IMR-90 (cell line): ENCODE measurements at regions not wholly inside any gene's neighbourhood (a gene's known extent, or its start where the extent isn't known, plus 50 kb on each side); places are given as distances from the start of the nearest gene placed in this dataset.

Experiments used
- ATAC-seq: fragments of 200-7000 bp; cut with Tn5 transposase; 2 replicates; pipeline ENCODE4 v1.9.1; 2020; ENCODE audit warnings: low read depth, mild to moderate bottlenecking, moderate library complexity
- BruUV-seq: library from RNA; stranded (reverse); fragments of 400-500 nt; replicated peaks from 2 replicates; lab custom pipeline; 2021; lab: Mats Ljungman, UMichigan
- CTCF ChIA-PET: fragments of 300-600 bp; formaldehyde crosslinking; extraction: SDS; loops from one replicate; lab custom pipeline; 2021; ENCODE audit warnings: antibody characterized with exemption; lab: Yijun Ruan, JAX
- POLR2A ChIA-PET: fragments of 300-600 bp; sonication (Branson Sonifier 250); formaldehyde crosslinking; loops from one replicate; lab custom pipeline; 2022; ENCODE audit warnings: antibody characterized with exemption; ENCODE audit not compliant: unreplicated experiment; lab: Charles Lee
- DNase-seq: peaks from one replicate; pipeline ENCODE4 v3.0.0; 2013
- H2AFZ ChIP-seq: replicated peaks from 2 replicates; pipeline ENCODE3; 2013; ENCODE audit warnings: low read length, mild to moderate bottlenecking; ENCODE audit not compliant: poor library complexity
- H2AK5ac ChIP-seq: 2 replicates; pipeline ENCODE4 v1.6.1; 2013; ENCODE audit warnings: low read depth, low read length, inconsistent platforms
- H2AK9ac ChIP-seq: replicated peaks from 2 replicates; pipeline ENCODE3; 2013; ENCODE audit warnings: mild to moderate bottlenecking, low read depth, low read length, moderate library complexity; ENCODE audit not compliant: poor library complexity
- H2BK120ac ChIP-seq: 2 replicates; pipeline ENCODE4 v1.6.1; 2013; ENCODE audit warnings: low read depth, low read length, inconsistent platforms
- H2BK15ac ChIP-seq: 3 replicates; pipeline ENCODE4 v1.6.1; 2013; ENCODE audit warnings: low read depth, low read length, inconsistent platforms
- H2BK20ac ChIP-seq: 2 replicates; pipeline ENCODE4 v1.6.1; 2013; ENCODE audit warnings: low read depth, mild to moderate bottlenecking, inconsistent platforms, low read length, moderate library complexity
- H2BK5ac ChIP-seq: 2 replicates; pipeline ENCODE4 v1.6.1; 2013; ENCODE audit warnings: mild to moderate bottlenecking, low read depth, low read length, inconsistent platforms; ENCODE audit not compliant: poor library complexity, severe bottlenecking
- H3K14ac ChIP-seq: replicated peaks from 2 replicates; pipeline ENCODE4 v1.6.1; 2013; ENCODE audit warnings: low read depth, low read length, inconsistent platforms
- H3K18ac ChIP-seq: 2 replicates; pipeline ENCODE4 v1.6.1; 2013; ENCODE audit warnings: low read depth, low read length, control low read depth
- H3K23ac ChIP-seq: 2 replicates; pipeline ENCODE4 v1.6.1; 2013; ENCODE audit warnings: low read depth, low read length, inconsistent platforms
- H3K27ac ChIP-seq: 2 replicates; pipeline ENCODE4 v1.5.1; 2013; ENCODE audit warnings: mild to moderate bottlenecking, control low read depth, low read length; ENCODE audit not compliant: insufficient read depth
- H3K27me3 ChIP-seq: 2 replicates; pipeline ENCODE4 v1.6.1; 2013; ENCODE audit warnings: low read length; ENCODE audit not compliant: control insufficient read depth, insufficient read depth
- H3K36me3 ChIP-seq: 2 replicates; pipeline ENCODE4 v1.6.1; 2013; ENCODE audit warnings: low read length, mixed read lengths; ENCODE audit not compliant: control insufficient read depth, insufficient read depth
- H3K4ac ChIP-seq: 2 replicates; pipeline ENCODE4 v1.6.1; 2013; ENCODE audit warnings: low read depth, low read length, inconsistent platforms
- H3K4me1 ChIP-seq: 2 replicates; pipeline ENCODE4 v1.6.1; 2013; ENCODE audit warnings: low read length, mixed read lengths; ENCODE audit not compliant: control insufficient read depth, insufficient read depth
- H3K4me2 ChIP-seq: 2 replicates; pipeline ENCODE4 v1.6.1; 2013; ENCODE audit warnings: low read depth, mild to moderate bottlenecking, control low read depth, low read length, moderate library complexity
- H3K4me3 ChIP-seq: 2 replicates; pipeline ENCODE4 v1.5.1; 2013; ENCODE audit warnings: low read depth, mild to moderate bottlenecking, control low read depth, low read length, moderate library complexity; ENCODE audit not compliant: insufficient read depth
- H3K56ac ChIP-seq: 2 replicates; pipeline ENCODE4 v1.6.1; 2013; ENCODE audit warnings: low read length, inconsistent platforms; ENCODE audit not compliant: insufficient read depth; ENCODE audit errors: extremely low read depth
- H3K79me1 ChIP-seq, 2 experiments: 2 replicates each; pipeline ENCODE4 v1.6.1; 2013; ENCODE audit warnings: low read length in 2 of 2, inconsistent platforms in 1 of 2, low read depth in 1 of 2
- H3K9ac ChIP-seq: 2 replicates; pipeline ENCODE4 v1.6.1; 2013; ENCODE audit warnings: low read depth, low read length, control low read depth
- H3K9me1 ChIP-seq: 2 replicates; pipeline ENCODE4 v1.6.1; 2013; ENCODE audit warnings: low read length, inconsistent platforms; ENCODE audit not compliant: insufficient read depth
- H3K9me3 ChIP-seq: 2 replicates; pipeline ENCODE4 v1.6.1; 2013; ENCODE audit warnings: low read length; ENCODE audit not compliant: control insufficient read depth, insufficient read depth
- H4K20me1 ChIP-seq: 2 replicates; pipeline ENCODE4 v1.6.1; 2013; ENCODE audit warnings: low read length, inconsistent platforms; ENCODE audit not compliant: insufficient read depth
- H4K5ac ChIP-seq: 2 replicates; pipeline ENCODE4 v1.6.1; 2013; ENCODE audit warnings: mild to moderate bottlenecking, low read depth, low read length, control low read depth
- H4K8ac ChIP-seq, 2 experiments: 2 replicates each; pipeline ENCODE4 v1.6.1; 2013; ENCODE audit warnings: low read depth in 2 of 2, low read length in 2 of 2, control low read depth in 1 of 2, inconsistent platforms in 1 of 2
- H4K91ac ChIP-seq: 2 replicates; pipeline ENCODE4 v1.6.1; 2013; ENCODE audit warnings: low read depth, low read length, inconsistent platforms; ENCODE audit not compliant: insufficient read depth
- BHLHE40 ChIP-seq: fragments of 150-350 bp; IDR thresholded peaks from 2 replicates; pipeline ENCODE4 v1.6.1; 2016; ENCODE audit warnings: mild to moderate bottlenecking, low read depth, low read length
- CEBPB ChIP-seq: IDR thresholded peaks from 2 replicates; pipeline ENCODE4 v1.6.1; 2012; ENCODE audit warnings: low read depth, low read length, improper control_type of control experiment
- CHD1 ChIP-seq: IDR thresholded peaks from 2 replicates; pipeline ENCODE4 v1.6.1; 2012; ENCODE audit warnings: low read depth, low read length, improper control_type of control experiment
- FOS ChIP-seq: fragments of 150-350 bp; IDR thresholded peaks from 2 replicates; pipeline ENCODE4 v1.6.1; 2016; ENCODE audit warnings: low read depth, low read length
- MAFK ChIP-seq: IDR thresholded peaks from 2 replicates; pipeline ENCODE4 v1.6.1; 2012; ENCODE audit warnings: low read depth, low read length, improper control_type of control experiment
- MXI1 ChIP-seq: IDR thresholded peaks from 2 replicates; pipeline ENCODE4 v1.6.1; 2012; ENCODE audit warnings: low read depth, mild to moderate bottlenecking, low read length, moderate library complexity, borderline replicate concordance
- NFE2L2 ChIP-seq: fragments of 150-350 bp; IDR thresholded peaks from 2 replicates; pipeline ENCODE4 v1.6.1; 2016; ENCODE audit warnings: low read depth, mild to moderate bottlenecking, low read length
- POLR2A ChIP-seq: IDR thresholded peaks from 2 replicates; pipeline ENCODE4 v1.6.1; 2012; ENCODE audit warnings: mild to moderate bottlenecking, low read depth, low read length
- RFX5 ChIP-seq: IDR thresholded peaks from 2 replicates; pipeline ENCODE4 v1.8.0; 2012; ENCODE audit warnings: low read depth, mild to moderate bottlenecking, low read length, moderate library complexity
- SMC3 ChIP-seq: fragments of 150-350 bp; IDR thresholded peaks from 2 replicates; pipeline ENCODE4 v1.6.1; 2016; ENCODE audit warnings: low read depth, mild to moderate bottlenecking, antibody characterized with exemption, low read length, moderate library complexity
- WGBS, 2 experiments: methylation state at CpG; one replicate each; pipeline versions ENCODE4 v1.1.5 to v1.1.7; 2013; ENCODE audit warnings: missing lambda C conversion rate in 2 of 2; ENCODE audit not compliant: insufficient read length in 1 of 2; ENCODE audit errors: extremely low coverage in 2 of 2; 5-methylcytosine and 5-hydroxymethylcytosine counted together
- dilution Hi-C: fragments of 300-500 bp; cut with HindIII; formaldehyde crosslinking; loops from one replicate; pipeline ENCODE4 v1.14.3; 2018; ENCODE audit warnings: low sequenced_read_pairs; ENCODE audit not compliant: unreplicated experiment
- in situ Hi-C: fragments of 300-500 bp; cut with MboI; formaldehyde crosslinking; loops from 3 replicates; pipeline ENCODE4 v1.14.3; 2019; ENCODE audit warnings: low sequenced_read_pairs, inconsistent platforms, mixed read lengths
- intact Hi-C: fragments of 100-400 bp; cut with micrococcal nuclease; formaldehyde crosslinking; loops from 2 replicates; pipeline ENCODE4 v1.10.0; 2022
- TF ChIP-seq, protein P1 (sequence below): fragments of 150-350 bp; IDR thresholded peaks from 2 replicates; pipeline ENCODE4 v1.6.1; 2017; ENCODE audit warnings: mild to moderate bottlenecking, antibody characterized with exemption, low read length, low read depth
- TF ChIP-seq, protein P2 (sequence below): conservative IDR thresholded peaks from 2 replicates; pipeline ENCODE4 v1.5.1; 2012; ENCODE audit warnings: mild to moderate bottlenecking, low read depth, low read length, improper control_type of control experiment
- TF ChIP-seq, protein P3 (sequence below): fragments of 150-350 bp; IDR thresholded peaks from 2 replicates; pipeline ENCODE4 v1.6.1; 2016; ENCODE audit warnings: low read depth, mild to moderate bottlenecking, low read length, moderate library complexity, borderline replicate concordance

DNA sequence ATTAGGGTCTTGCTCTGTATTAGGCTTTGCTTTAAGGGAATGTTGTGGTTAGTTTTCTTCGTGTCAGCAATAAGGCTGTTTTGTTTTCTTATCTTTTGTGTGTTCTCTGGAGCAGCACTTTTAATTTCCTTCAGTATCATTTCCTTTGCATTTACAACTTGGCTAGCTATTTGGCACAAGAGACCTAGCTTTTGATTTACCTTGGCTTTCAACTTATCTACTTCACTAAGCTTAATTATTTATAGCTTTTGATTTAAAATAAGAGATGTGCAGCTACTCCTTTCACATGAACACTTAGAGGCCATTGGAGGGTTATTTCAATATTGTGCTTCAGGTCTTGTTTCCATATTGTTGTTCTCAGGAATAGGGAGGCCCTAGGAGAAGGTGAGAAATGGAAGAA is 68.2 kb downstream of the FAT4 start:
- Histone ChIP-seq H2AK9ac (no peak overlapping the region), H4K91ac (no peak overlapping the region), H3K4me3 (no peak overlapping the region), H3K9me1 (no peaks in the 10 kb centered on the region), H4K8ac (no peak overlapping the region), H3K56ac (no peak overlapping the region), H3K36me3 (no peaks in the 10 kb centered on the region), H2AK5ac (no peak overlapping the region), H2BK20ac (no peak overlapping the region), H4K5ac (no peak overlapping the region), H3K4me2 (no peak overlapping the region), H3K27me3 (no peaks in the 10 kb centered on the region), H3K14ac (no peak overlapping the region), H2BK5ac (no peak overlapping the region), H3K18ac (no peak overlapping the region), H2BK15ac (no peak overlapping the region), H3K79me1 (peaks cover 13 to 14% of the 10 kb centered on the region in 2 experiments; a peak in 3 of 4 replicates), H2AFZ (no peak overlapping the region), H3K23ac (no peak overlapping the region), H3K4me1 (peaks cover 2% of the 10 kb centered on the region; the same call in 1 of the 2 replicates), H4K20me1 (no peaks in the 10 kb centered on the region), H3K9ac (no peak overlapping the region), H3K4ac (no peak overlapping the region), H2BK120ac (no peak overlapping the region), H3K9me3 (no peaks in the 10 kb centered on the region), H3K27ac (no peak overlapping the region)
- ATAC-seq (no peak), DNase-seq (no peak)
- no CpG with 5 or more reads among the region's 1 CpG for WGBS, 2 experiments
- in situ Hi-C loops = no loop called here
- intact Hi-C loops = no loop called here
- BruUV-seq = no TSS peak
- dilution Hi-C loops = no loop called here
- POLR2A ChIA-PET = no interaction called here
- TF ChIP-seq, protein P1, sequence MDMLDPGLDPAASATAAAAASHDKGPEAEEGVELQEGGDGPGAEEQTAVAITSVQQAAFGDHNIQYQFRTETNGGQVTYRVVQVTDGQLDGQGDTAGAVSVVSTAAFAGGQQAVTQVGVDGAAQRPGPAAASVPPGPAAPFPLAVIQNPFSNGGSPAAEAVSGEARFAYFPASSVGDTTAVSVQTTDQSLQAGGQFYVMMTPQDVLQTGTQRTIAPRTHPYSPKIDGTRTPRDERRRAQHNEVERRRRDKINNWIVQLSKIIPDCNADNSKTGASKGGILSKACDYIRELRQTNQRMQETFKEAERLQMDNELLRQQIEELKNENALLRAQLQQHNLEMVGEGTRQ = no peak
- TF ChIP-seq NFE2L2 = no peak
- no peak for TF ChIP-seq BHLHE40
- TF ChIP-seq, protein P2, sequence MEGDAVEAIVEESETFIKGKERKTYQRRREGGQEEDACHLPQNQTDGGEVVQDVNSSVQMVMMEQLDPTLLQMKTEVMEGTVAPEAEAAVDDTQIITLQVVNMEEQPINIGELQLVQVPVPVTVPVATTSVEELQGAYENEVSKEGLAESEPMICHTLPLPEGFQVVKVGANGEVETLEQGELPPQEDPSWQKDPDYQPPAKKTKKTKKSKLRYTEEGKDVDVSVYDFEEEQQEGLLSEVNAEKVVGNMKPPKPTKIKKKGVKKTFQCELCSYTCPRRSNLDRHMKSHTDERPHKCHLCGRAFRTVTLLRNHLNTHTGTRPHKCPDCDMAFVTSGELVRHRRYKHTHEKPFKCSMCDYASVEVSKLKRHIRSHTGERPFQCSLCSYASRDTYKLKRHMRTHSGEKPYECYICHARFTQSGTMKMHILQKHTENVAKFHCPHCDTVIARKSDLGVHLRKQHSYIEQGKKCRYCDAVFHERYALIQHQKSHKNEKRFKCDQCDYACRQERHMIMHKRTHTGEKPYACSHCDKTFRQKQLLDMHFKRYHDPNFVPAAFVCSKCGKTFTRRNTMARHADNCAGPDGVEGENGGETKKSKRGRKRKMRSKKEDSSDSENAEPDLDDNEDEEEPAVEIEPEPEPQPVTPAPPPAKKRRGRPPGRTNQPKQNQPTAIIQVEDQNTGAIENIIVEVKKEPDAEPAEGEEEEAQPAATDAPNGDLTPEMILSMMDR = no peak
- TF ChIP-seq CHD1 = no peak
- TF ChIP-seq CEBPB = no peak
- TF ChIP-seq MXI1 = no peak
- no peak for TF ChIP-seq MAFK
- no peak for TF ChIP-seq FOS
- no peak for TF ChIP-seq RFX5
- no peak for TF ChIP-seq POLR2A
- TF ChIP-seq SMC3 = no peak
- TF ChIP-seq, protein P3, sequence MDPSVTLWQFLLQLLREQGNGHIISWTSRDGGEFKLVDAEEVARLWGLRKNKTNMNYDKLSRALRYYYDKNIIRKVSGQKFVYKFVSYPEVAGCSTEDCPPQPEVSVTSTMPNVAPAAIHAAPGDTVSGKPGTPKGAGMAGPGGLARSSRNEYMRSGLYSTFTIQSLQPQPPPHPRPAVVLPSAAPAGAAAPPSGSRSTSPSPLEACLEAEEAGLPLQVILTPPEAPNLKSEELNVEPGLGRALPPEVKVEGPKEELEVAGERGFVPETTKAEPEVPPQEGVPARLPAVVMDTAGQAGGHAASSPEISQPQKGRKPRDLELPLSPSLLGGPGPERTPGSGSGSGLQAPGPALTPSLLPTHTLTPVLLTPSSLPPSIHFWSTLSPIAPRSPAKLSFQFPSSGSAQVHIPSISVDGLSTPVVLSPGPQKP = no peak
- CTCF ChIA-PET = no interaction called here
